NT2/D1 (cell line): ENCODE measurements at regions not wholly inside any gene's neighbourhood (a gene's known extent, or its start where the extent isn't known, plus 50 kb on each side); places are given as distances from the start of the nearest gene placed in this dataset.

Source experiments
- DNase-seq: peaks from one replicate; pipeline ENCODE4 v3.0.0-alpha.2; 2011; ENCODE audit warnings: low read depth, low spot score
- H3K27me3 ChIP-seq: 2 replicates; pipeline ENCODE4 v1.6.0; 2011; ENCODE audit warnings: mild to moderate bottlenecking; ENCODE audit not compliant: insufficient read length, insufficient read depth
- H3K36me3 ChIP-seq: 2 replicates; pipeline ENCODE4 v1.6.1; 2011; ENCODE audit warnings: mild to moderate bottlenecking, low read length, mixed read lengths; ENCODE audit not compliant: insufficient read depth, insufficient read length
- H3K4me1 ChIP-seq: 2 replicates; pipeline ENCODE4 v1.5.1; 2011; ENCODE audit not compliant: insufficient read depth, insufficient read length
- H3K4me3 ChIP-seq: 2 replicates; pipeline ENCODE4 v1.5.1; 2011; ENCODE audit warnings: low read depth; ENCODE audit not compliant: insufficient read length
- H3K9ac ChIP-seq: 2 replicates; pipeline ENCODE4 v1.6.0; 2011; ENCODE audit warnings: low read depth; ENCODE audit not compliant: insufficient read length
- H3K9me3 ChIP-seq: 2 replicates; pipeline ENCODE4 v1.5.1; 2011; ENCODE audit warnings: mild to moderate bottlenecking, low read length; ENCODE audit not compliant: insufficient read depth
- SUZ12 ChIP-seq: IDR thresholded peaks from 2 replicates; pipeline ENCODE4 v1.6.1; 2011; ENCODE audit not compliant: insufficient read length, insufficient read depth; ENCODE audit errors: extremely low read depth
- YY1 ChIP-seq: IDR thresholded peaks from 2 replicates; pipeline ENCODE4 v1.6.1; 2011; ENCODE audit not compliant: insufficient read length, insufficient read depth
- ZNF274 ChIP-seq: IDR thresholded peaks from 2 replicates; pipeline ENCODE4 v1.6.1; 2011; ENCODE audit warnings: mild to moderate bottlenecking, low read depth, low read length

- no peak for TF ChIP-seq SUZ12
- TF ChIP-seq YY1, result no peak
- TF ChIP-seq ZNF274, result no peak
- no peak overlapping the region for H3K9ac ChIP-seq
Observed at GRCh38 chr10:44016589-44017482, 368.1 kb downstream of the CXCL12 start.

GRCh38 chr10:44015702-44016500, 367.2 kb upstream of the ZNF32 start:
- Histone ChIP-seq H3K9me3 (no peaks in the 10 kb centered on the region), H3K4me1 (no peaks in the 10 kb centered on the region), H3K27me3 (no peaks in the 10 kb centered on the region), H3K36me3 (no peaks in the 10 kb centered on the region), H3K9ac (no peak overlapping the region), H3K4me3 (no peak overlapping the region)
- TF ChIP-seq ZNF274, result no peak
- TF ChIP-seq SUZ12, result no peak
- TF ChIP-seq YY1, result no peak
- no peak for DNase-seq

More at GRCh38 chr10:44016589-44017482, 368.1 kb downstream of the CXCL12 start:
- Histone ChIP-seq H3K9me3 (no peaks in the 10 kb centered on the region), H3K27me3 (no peaks in the 10 kb centered on the region), H3K4me1 (no peaks in the 10 kb centered on the region), H3K36me3 (no peaks in the 10 kb centered on the region), H3K4me3 (no peak overlapping the region)
- no peak for DNase-seq

- no peaks in the 10 kb centered on the region for H3K9me3 ChIP-seq
- H3K9ac ChIP-seq, result no peak overlapping the region
- H3K4me3 ChIP-seq, result no peak overlapping the region
- no peak for DNase-seq
- TF ChIP-seq YY1 (no peak), SUZ12 (no peak), ZNF274 (no peak)
- H3K4me1 ChIP-seq, result no peaks in the 10 kb centered on the region
- no peaks in the 10 kb centered on the region for H3K36me3 ChIP-seq
- H3K27me3 ChIP-seq, result no peaks in the 10 kb centered on the region
Observed at GRCh38 chr10:44014644-44015250, 366.1 kb upstream of the ZNF32 start.

- H3K4me1 ChIP-seq, result no peaks in the 10 kb centered on the region
- H3K27me3 ChIP-seq, result no peaks in the 10 kb centered on the region
- H3K9me3 ChIP-seq, result no peaks in the 10 kb centered on the region
- no peaks in the 10 kb centered on the region for H3K36me3 ChIP-seq
- no peak overlapping the region for H3K9ac ChIP-seq
- no peak overlapping the region for H3K4me3 ChIP-seq
- TF ChIP-seq YY1, result no peak
- no peak for TF ChIP-seq ZNF274
- no peak for TF ChIP-seq SUZ12
- DNase-seq, result no peak
Observed at GRCh38 chr10:44013981-44014380, 365.3 kb upstream of the ZNF32 start.

- H3K36me3 ChIP-seq, result no peaks in the 10 kb centered on the region
- DNase-seq, result no peak
- no peaks in the 10 kb centered on the region for H3K9me3 ChIP-seq
- H3K4me1 ChIP-seq, result no peaks in the 10 kb centered on the region
- TF ChIP-seq SUZ12, result no peak
- no peak for TF ChIP-seq YY1
- TF ChIP-seq ZNF274, result no peak
- H3K4me3 ChIP-seq, result no peak overlapping the region
- no peaks in the 10 kb centered on the region for H3K27me3 ChIP-seq
- H3K9ac ChIP-seq, result no peak overlapping the region
Observed at GRCh38 chr10:44012921-44013320, 364.2 kb upstream of the ZNF32 start.

GRCh38 chr10:44011603-44011981, 362.9 kb upstream of the ZNF32 start:
- no peak overlapping the region for H3K4me3 ChIP-seq
- no peak for DNase-seq
- H3K27me3 ChIP-seq, result no peaks in the 10 kb centered on the region
- H3K9ac ChIP-seq, result no peak overlapping the region
- TF ChIP-seq ZNF274 (no peak), YY1 (no peak), SUZ12 (no peak)
- H3K4me1 ChIP-seq, result no peaks in the 10 kb centered on the region
- H3K36me3 ChIP-seq, result no peaks in the 10 kb centered on the region
- no peaks in the 10 kb centered on the region for H3K9me3 ChIP-seq

- Histone ChIP-seq H3K36me3 (no peaks in the 10 kb centered on the region), H3K27me3 (no peaks in the 10 kb centered on the region), H3K4me1 (no peaks in the 10 kb centered on the region), H3K4me3 (no peak overlapping the region), H3K9me3 (no peaks in the 10 kb centered on the region), H3K9ac (no peak overlapping the region)
- TF ChIP-seq SUZ12, result no peak
- TF ChIP-seq ZNF274, result no peak
- no peak for TF ChIP-seq YY1
- DNase-seq, result no peak
Observed at GRCh38 chr10:44010873-44011602, 362.4 kb upstream of the ZNF32 start.
